ENCODE measurements at regions not wholly inside any gene's neighbourhood (a gene's known extent, or its start where the extent isn't known, plus 50 kb on each side); places are given as distances from the start of the nearest gene placed in this dataset.

DNA sequence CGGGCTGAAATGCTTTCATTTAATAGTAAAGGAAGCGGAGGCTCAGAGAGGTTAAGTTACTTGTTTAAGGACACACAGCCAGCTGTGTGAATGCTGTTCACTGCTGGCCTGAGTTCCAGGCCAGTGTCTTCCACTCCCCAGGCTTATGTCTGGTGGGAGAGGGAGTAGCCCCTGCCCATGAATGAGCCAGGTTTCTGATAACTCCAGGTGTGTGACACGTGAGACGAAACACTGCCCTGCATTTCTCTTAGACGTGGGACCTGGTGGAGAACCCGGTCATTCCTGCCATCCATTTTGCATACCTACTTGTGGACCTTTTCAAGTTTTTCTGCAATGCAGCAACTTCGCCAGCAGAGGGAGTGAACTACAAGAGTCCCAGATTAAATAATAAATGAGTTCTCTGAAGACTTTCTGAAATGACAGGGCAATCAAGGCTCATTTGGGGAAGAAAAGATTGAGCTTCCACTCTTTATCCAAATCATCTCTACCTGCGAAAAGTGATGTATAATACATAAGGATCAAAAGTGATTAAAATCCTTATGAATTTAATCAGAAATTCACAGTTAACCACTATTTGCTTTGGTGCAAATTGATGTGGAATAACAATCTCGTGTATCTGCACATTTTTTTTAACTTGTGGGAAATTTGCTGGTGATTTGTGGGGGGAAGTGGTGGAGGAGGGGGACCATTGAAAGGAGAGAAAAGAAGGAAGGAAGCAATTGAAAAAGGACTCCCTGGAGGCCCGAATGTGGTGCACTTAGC, 79.4 kb upstream of the ASB18 start (continued):
- TF ChIP-seq, protein P1, sequence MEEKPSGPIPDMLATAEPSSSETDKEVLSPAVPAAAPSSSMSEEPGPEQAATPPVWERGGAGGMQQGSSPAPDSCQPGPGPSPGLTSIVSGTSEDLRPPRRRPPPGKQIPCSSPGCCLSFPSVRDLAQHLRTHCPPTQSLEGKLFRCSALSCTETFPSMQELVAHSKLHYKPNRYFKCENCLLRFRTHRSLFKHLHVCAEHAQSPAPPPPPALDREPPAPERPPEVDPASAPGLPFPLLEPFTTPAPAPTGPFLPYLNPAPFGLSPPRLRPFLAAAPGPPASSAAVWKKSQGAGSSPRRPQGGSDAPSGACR (CRISPR knock-in tag; IDR thresholded peaks at IDR 0.05) = no peak
- no peak for TF ChIP-seq ZNF615 (CRISPR knock-in tag; IDR thresholded peaks at IDR 0.05; ENCODE audit: borderline replicate concordance)
- TF ChIP-seq, protein P2, sequence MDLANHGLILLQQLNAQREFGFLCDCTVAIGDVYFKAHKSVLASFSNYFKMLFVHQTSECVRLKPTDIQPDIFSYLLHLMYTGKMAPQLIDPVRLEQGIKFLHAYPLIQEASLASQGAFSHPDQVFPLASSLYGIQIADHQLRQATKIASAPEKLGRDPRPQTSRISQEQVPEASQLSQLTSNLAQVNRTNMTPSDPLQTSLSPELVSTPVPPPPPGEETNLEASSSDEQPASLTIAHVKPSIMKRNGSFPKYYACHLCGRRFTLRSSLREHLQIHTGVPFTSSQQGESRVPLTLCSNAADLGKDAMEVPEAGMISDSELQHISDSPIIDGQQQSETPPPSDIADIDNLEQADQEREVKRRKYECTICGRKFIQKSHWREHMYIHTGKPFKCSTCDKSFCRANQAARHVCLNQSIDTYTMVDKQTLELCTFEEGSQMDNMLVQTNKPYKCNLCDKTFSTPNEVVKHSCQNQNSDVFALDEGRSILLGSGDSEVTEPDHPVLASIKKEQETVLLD (CRISPR knock-in tag; IDR thresholded peaks at IDR 0.05; ENCODE audit: low read depth) = no peak
- TF ChIP-seq, protein P3, sequence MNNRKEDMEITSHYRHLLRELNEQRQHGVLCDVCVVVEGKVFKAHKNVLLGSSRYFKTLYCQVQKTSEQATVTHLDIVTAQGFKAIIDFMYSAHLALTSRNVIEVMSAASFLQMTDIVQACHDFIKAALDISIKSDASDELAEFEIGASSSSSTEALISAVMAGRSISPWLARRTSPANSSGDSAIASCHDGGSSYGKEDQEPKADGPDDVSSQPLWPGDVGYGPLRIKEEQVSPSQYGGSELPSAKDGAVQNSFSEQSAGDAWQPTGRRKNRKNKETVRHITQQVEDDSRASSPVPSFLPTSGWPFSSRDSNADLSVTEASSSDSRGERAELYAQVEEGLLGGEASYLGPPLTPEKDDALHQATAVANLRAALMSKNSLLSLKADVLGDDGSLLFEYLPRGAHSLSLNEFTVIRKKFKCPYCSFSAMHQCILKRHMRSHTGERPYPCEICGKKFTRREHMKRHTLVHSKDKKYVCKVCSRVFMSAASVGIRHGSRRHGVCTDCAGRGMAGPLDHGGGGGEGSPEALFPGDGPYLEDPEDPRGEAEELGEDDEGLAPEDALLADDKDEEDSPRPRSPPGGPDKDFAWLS (CRISPR knock-in tag; IDR thresholded peaks at IDR 0.05; ENCODE audit: borderline replicate concordance) = no peak
- TF ChIP-seq, protein P4, sequence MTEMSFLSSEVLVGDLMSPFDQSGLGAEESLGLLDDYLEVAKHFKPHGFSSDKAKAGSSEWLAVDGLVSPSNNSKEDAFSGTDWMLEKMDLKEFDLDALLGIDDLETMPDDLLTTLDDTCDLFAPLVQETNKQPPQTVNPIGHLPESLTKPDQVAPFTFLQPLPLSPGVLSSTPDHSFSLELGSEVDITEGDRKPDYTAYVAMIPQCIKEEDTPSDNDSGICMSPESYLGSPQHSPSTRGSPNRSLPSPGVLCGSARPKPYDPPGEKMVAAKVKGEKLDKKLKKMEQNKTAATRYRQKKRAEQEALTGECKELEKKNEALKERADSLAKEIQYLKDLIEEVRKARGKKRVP (CRISPR knock-in tag; IDR thresholded peaks at IDR 0.05) = no peak
- no peak for TF ChIP-seq NFIB (CRISPR knock-in tag; IDR thresholded peaks at IDR 0.05; ENCODE audit: borderline replicate concordance)
- TF ChIP-seq, protein P5, sequence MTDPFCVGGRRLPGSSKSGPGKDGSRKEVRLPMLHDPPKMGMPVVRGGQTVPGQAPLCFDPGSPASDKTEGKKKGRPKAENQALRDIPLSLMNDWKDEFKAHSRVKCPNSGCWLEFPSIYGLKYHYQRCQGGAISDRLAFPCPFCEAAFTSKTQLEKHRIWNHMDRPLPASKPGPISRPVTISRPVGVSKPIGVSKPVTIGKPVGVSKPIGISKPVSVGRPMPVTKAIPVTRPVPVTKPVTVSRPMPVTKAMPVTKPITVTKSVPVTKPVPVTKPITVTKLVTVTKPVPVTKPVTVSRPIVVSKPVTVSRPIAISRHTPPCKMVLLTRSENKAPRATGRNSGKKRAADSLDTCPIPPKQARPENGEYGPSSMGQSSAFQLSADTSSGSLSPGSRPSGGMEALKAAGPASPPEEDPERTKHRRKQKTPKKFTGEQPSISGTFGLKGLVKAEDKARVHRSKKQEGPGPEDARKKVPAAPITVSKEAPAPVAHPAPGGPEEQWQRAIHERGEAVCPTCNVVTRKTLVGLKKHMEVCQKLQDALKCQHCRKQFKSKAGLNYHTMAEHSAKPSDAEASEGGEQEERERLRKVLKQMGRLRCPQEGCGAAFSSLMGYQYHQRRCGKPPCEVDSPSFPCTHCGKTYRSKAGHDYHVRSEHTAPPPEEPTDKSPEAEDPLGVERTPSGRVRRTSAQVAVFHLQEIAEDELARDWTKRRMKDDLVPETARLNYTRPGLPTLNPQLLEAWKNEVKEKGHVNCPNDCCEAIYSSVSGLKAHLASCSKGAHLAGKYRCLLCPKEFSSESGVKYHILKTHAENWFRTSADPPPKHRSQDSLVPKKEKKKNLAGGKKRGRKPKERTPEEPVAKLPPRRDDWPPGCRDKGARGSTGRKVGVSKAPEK (CRISPR knock-in tag; IDR thresholded peaks at IDR 0.05; ENCODE audit: borderline replicate concordance) = no peak
- TF ChIP-seq ZNF296 (CRISPR knock-in tag; conservative IDR thresholded peaks at IDR 0.05) = no peak
- TF ChIP-seq ZNF224 (CRISPR knock-in tag; IDR thresholded peaks at IDR 0.05) = no peak
